SU-DHL-6 (cell line): ENCODE measurements at regions not wholly inside any gene's neighbourhood (a gene's known extent, or its start where the extent isn't known, plus 50 kb on each side); places are given as distances from the start of the nearest gene placed in this dataset.

Experiments
- H2AFZ ChIP-seq: fragments of 200-600 bp; sonication (generic); 2 replicates; pipeline ENCODE4 v1.6.1; 2014; ENCODE audit warnings: low read depth, mild to moderate bottlenecking, moderate library complexity, mixed read lengths, antibody characterized with exemption, low read length; ENCODE audit not compliant: severe bottlenecking
- H3F3A ChIP-seq: fragments of 200-600 bp; shearing (Covaris generic); 2 replicates; pipeline ENCODE4 v1.6.0; 2016; ENCODE audit warnings: antibody characterized with exemption, mild to moderate bottlenecking; ENCODE audit not compliant: insufficient read depth
- H3K27ac ChIP-seq: fragments of 200-600 bp; sonication (generic); 2 replicates; pipeline ENCODE4 v1.5.1; 2016; ENCODE audit warnings: low read depth, mild to moderate bottlenecking, low read length, moderate library complexity, mixed read lengths
- H3K27me3 ChIP-seq: fragments of 200-600 bp; sonication (generic), shearing (Covaris generic); 2 replicates; pipeline ENCODE4 v1.6.0; 2014; ENCODE audit warnings: mild to moderate bottlenecking, low read length
- H3K36me3 ChIP-seq: fragments of 200-600 bp; sonication (generic); 2 replicates; pipeline ENCODE4 v1.6.1; 2014; ENCODE audit warnings: mild to moderate bottlenecking, low read length, mixed read lengths
- H3K4me2 ChIP-seq: fragments of 300-600, 200-600 bp; shearing (Covaris generic), sonication (generic); 2 replicates; pipeline ENCODE4 v1.6.0; 2014; ENCODE audit warnings: low read length, low read depth, mild to moderate bottlenecking; ENCODE audit not compliant: poor library complexity, severe bottlenecking
- H3K4me3 ChIP-seq: fragments of 200-600 bp; sonication (generic); 2 replicates; pipeline ENCODE4 v1.5.1; 2014; ENCODE audit warnings: antibody characterized with exemption, low read length, mild to moderate bottlenecking, mixed read lengths; ENCODE audit not compliant: insufficient read depth, poor library complexity, severe bottlenecking
- H3K79me2 ChIP-seq: fragments of 200-600 bp; sonication (generic); 2 replicates; pipeline ENCODE4 v1.6.1; 2014; ENCODE audit warnings: mild to moderate bottlenecking, low read length, moderate library complexity; ENCODE audit not compliant: insufficient read depth
- H3K9ac ChIP-seq: fragments of 200-600 bp; sonication (generic); 2 replicates; pipeline ENCODE4 v1.7.0; 2014; ENCODE audit warnings: mild to moderate bottlenecking, low read length
- H3K9me2 ChIP-seq: fragments of 200-600 bp; sonication (generic); replicated peaks from 2 replicates; pipeline ENCODE4 v1.6.1; 2014; ENCODE audit warnings: low read length; ENCODE audit not compliant: insufficient read depth
- H3K9me3 ChIP-seq: fragments of 200-600 bp; sonication (generic); 2 replicates; pipeline ENCODE4 v1.6.1; 2014; ENCODE audit warnings: low read length, mixed read lengths; ENCODE audit not compliant: insufficient read depth
- H4K20me1 ChIP-seq: fragments of 200-600 bp; sonication (generic); 2 replicates; pipeline ENCODE4 v1.6.1; 2014; ENCODE audit warnings: low read depth, mild to moderate bottlenecking, antibody characterized with exemption, low read length, moderate library complexity, mixed read lengths
- EZH2phosphoT487 ChIP-seq: fragments of 200-600 bp; sonication (generic), shearing (Covaris generic); conservative IDR thresholded peaks from 2 replicates; pipeline ENCODE4 v1.6.1; 2018; ENCODE audit warnings: mild to moderate bottlenecking, antibody characterized with exemption, low read length, moderate library complexity, mixed read lengths
- TF ChIP-seq, protein P1 (sequence below): fragments of 200-600 bp; sonication (generic); IDR thresholded peaks from one replicate; pipeline ENCODE4 v1.5.1; 2017; ENCODE audit warnings: antibody characterized with exemption, mild to moderate bottlenecking, low read length, moderate library complexity; ENCODE audit not compliant: insufficient read depth, poor library complexity, severe bottlenecking

DNA sequence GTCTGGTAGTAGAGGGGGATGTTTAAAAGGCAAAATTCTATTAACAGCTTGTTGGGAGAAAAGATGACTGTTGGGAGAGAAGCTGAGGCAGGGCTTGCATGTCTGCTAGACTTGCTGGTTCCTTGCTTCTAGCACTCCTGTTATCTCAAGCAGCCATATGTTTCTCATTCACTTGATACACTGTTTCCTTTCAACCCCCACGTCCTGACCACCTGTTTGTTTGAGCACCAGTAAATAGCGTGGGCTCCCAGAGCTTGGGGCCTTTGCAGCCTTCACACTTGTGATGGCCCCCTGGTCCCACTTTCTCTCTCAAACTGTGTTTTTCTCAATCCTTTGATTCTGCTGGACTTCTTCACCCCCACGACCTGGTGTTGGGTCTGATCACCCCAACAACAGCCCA is 111.7 kb upstream of the TMEM161B start:
- Histone ChIP-seq H3K9me3 (no peaks in the 10 kb centered on the region), H3K27ac (no peak overlapping the region), H4K20me1 (no peaks in the 10 kb centered on the region), H3K36me3 (no peaks in the 10 kb centered on the region), H3K27me3 (no peaks in the 10 kb centered on the region), H2AFZ (no peak overlapping the region), H3K9me2 (no peaks in the 10 kb centered on the region), H3K4me3 (no peak overlapping the region), H3K9ac (no peak overlapping the region), H3K79me2 (no peaks in the 10 kb centered on the region), H3K4me2 (no peak overlapping the region), H3F3A (no peaks in the 10 kb centered on the region)
- TF ChIP-seq, protein P1, sequence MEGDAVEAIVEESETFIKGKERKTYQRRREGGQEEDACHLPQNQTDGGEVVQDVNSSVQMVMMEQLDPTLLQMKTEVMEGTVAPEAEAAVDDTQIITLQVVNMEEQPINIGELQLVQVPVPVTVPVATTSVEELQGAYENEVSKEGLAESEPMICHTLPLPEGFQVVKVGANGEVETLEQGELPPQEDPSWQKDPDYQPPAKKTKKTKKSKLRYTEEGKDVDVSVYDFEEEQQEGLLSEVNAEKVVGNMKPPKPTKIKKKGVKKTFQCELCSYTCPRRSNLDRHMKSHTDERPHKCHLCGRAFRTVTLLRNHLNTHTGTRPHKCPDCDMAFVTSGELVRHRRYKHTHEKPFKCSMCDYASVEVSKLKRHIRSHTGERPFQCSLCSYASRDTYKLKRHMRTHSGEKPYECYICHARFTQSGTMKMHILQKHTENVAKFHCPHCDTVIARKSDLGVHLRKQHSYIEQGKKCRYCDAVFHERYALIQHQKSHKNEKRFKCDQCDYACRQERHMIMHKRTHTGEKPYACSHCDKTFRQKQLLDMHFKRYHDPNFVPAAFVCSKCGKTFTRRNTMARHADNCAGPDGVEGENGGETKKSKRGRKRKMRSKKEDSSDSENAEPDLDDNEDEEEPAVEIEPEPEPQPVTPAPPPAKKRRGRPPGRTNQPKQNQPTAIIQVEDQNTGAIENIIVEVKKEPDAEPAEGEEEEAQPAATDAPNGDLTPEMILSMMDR: no peak
- TF ChIP-seq EZH2phosphoT487: no peak

DNA sequence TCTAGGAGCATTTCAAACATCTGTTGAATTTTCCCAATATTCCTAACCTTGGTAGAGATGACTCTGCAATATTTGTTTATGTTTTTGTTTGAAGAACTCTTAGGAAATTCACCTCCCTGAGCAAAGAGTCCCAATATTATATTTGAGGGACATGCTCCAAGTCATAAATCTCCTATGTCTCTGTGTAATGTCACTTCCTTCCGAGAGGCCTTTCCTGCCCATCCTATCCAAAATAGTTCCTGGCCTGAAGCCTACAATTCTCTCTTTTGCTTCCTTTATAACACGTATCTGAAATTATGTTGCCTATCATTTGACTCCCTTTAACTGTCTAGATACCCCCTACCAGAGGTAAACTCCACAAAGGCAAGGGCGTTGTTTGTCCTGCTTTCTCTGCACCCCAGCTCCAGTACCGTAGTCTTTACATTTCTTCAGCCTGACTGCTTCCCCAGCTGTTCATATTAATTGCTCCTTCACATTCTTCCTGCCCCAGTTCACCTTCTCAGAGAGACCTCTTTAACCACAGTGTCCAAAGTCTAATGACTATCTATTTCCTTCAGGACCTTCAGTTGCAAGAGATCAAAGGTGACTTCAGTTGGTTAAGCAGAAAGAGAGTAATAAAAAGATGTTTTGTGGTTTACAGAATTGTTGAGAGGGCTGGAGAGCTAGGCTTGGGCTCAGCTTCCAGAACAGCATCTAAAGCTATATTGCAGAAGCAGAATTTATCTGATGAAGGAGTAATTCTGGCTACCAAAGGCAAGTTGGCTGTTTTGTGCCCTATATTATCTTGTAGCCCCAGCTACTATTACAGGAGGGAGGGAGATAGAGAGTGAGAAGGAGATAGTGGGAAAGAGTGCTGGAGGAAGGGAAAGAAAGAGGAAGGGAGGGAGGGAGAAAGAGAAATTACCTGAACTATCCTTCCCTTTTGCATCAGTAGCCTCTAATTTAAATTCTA is 109.3 kb upstream of the TMEM161B start:
- Histone ChIP-seq H3K4me2 (no peak overlapping the region), H3K9ac (no peak overlapping the region), H3K36me3 (no peaks in the 10 kb centered on the region), H3K27ac (no peak overlapping the region), H3K4me3 (no peak overlapping the region), H2AFZ (no peak overlapping the region), H4K20me1 (no peaks in the 10 kb centered on the region), H3K79me2 (no peaks in the 10 kb centered on the region), H3K9me3 (no peaks in the 10 kb centered on the region), H3K9me2 (no peaks in the 10 kb centered on the region), H3F3A (no peaks in the 10 kb centered on the region), H3K27me3 (no peaks in the 10 kb centered on the region)
- TF ChIP-seq, protein P1: no peak
- no peak for TF ChIP-seq EZH2phosphoT487

DNA sequence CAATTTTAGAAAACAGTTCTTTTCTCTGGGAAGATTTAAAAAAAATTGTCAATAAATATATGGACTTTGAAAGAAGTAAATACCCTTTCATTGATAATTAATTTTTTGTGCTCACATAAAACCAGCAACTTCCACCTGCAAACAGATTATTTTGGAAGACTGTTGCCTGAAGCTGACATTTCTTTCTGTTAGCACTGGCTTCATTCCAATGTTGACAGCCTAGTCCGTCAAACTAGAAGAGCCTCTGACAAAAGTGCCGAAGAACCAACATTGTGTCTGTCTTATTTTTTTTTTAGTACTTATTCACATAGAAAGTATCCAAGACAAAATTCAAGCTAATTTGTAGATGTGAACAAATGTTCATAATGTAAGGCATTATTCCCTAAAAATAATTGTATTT is 108.6 kb upstream of the TMEM161B start:
- H4K20me1 ChIP-seq: no peaks in the 10 kb centered on the region
- no peak for TF ChIP-seq EZH2phosphoT487
- TF ChIP-seq, protein P1: no peak
- no peaks in the 10 kb centered on the region for H3K79me2 ChIP-seq
- no peaks in the 10 kb centered on the region for H3K9me3 ChIP-seq
- H3K9me2 ChIP-seq: no peaks in the 10 kb centered on the region
- H3F3A ChIP-seq: no peaks in the 10 kb centered on the region
- H3K4me3 ChIP-seq: no peak overlapping the region
- H3K9ac ChIP-seq: no peak overlapping the region
- no peak overlapping the region for H2AFZ ChIP-seq
- H3K36me3 ChIP-seq: no peaks in the 10 kb centered on the region
- no peaks in the 10 kb centered on the region for H3K27me3 ChIP-seq
- no peak overlapping the region for H3K4me2 ChIP-seq
- H3K27ac ChIP-seq: no peak overlapping the region
